ENCODE measurements at regions not wholly inside any gene's neighbourhood (a gene's known extent, or its start where the extent isn't known, plus 50 kb on each side); places are given as distances from the start of the nearest gene placed in this dataset.

- Histone ChIP-seq H3K27ac (ENCODE audit: low read depth, low read length) (no peak overlapping the region), H3K4me1 (ENCODE audit: control insufficient read depth in 1 of 2, insufficient read depth in 2 of 2, low read length in 2 of 2) (no peaks in the 10 kb centered on the region), H3K36me3 (ENCODE audit: control insufficient read depth in 1 of 2, insufficient read depth in 2 of 2, low read length in 2 of 2) (no peaks in the 10 kb centered on the region), H3K27me3 (ENCODE audit: insufficient read depth, low read length) (peaks cover 18% of the 10 kb centered on the region), H2AFZ (ENCODE audit: low read depth, low read length, poor library complexity, severe bottlenecking) (no peak overlapping the region), H3K9me3 (ENCODE audit: control insufficient read depth in 1 of 2, insufficient read depth in 1 of 2, low read depth in 1 of 2, low read length in 2 of 2) (no peaks in the 10 kb centered on the region), H3K4me2 (ENCODE audit: low read length) (no peak overlapping the region), H3K4me3 (replicated peaks in 1 of 2; ENCODE audit: low read depth in 1 of 2, low read length in 2 of 2) (no peak overlapping the region), H3K79me2 (ENCODE audit: insufficient read depth, low read length) (no peaks in the 10 kb centered on the region), H3K9ac (ENCODE audit: low read length) (no peak overlapping the region), H4K20me1 (ENCODE audit: insufficient read depth) (no peaks in the 10 kb centered on the region), H3K9me2 (ENCODE audit: insufficient read depth) (no peaks in the 10 kb centered on the region)
- intact Hi-C loops (cut with micrococcal nuclease) = loop anchor here (2.0 kb wide), 1 partner anchor 1330 kb away; no protein-coding TSS in a partner anchor
- ChIA-PET CTCF (interaction anchor here (0.6 kb wide), 1 partner anchor 54 kb away, joined by 3 read pairs; no protein-coding TSS in a partner anchor), RAD21 (ENCODE audit: low non-redundant PET in 1 of 2, low total read pairs in 2 of 2, uncharacterized antibody in 2 of 2, unreplicated experiment in 2 of 2) (no interaction called here), POLR2A (no interaction called here)
- ATAC-seq (peak; percentile 93), DNase-seq (ENCODE audit: low read depth, low spot score) (peak; percentile 47)
- no TSS peak for BruUV-seq (replicated peaks)
- no peak for TF ChIP-seq ELF1 (IDR thresholded peaks at IDR 0.05; ENCODE audit: borderline replicate concordance, low read depth)
- TF ChIP-seq CBX3 (IDR thresholded peaks at IDR 0.05; ENCODE audit: low read depth) = 0 out of 2 replicates have a peak, but pooled peaks have one; percentile 23
- peak; percentile 59 for TF ChIP-seq RAD21 (IDR thresholded peaks at IDR 0.05; ENCODE audit: low read depth)
- TF ChIP-seq, protein P1, sequence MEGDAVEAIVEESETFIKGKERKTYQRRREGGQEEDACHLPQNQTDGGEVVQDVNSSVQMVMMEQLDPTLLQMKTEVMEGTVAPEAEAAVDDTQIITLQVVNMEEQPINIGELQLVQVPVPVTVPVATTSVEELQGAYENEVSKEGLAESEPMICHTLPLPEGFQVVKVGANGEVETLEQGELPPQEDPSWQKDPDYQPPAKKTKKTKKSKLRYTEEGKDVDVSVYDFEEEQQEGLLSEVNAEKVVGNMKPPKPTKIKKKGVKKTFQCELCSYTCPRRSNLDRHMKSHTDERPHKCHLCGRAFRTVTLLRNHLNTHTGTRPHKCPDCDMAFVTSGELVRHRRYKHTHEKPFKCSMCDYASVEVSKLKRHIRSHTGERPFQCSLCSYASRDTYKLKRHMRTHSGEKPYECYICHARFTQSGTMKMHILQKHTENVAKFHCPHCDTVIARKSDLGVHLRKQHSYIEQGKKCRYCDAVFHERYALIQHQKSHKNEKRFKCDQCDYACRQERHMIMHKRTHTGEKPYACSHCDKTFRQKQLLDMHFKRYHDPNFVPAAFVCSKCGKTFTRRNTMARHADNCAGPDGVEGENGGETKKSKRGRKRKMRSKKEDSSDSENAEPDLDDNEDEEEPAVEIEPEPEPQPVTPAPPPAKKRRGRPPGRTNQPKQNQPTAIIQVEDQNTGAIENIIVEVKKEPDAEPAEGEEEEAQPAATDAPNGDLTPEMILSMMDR (IDR thresholded peaks at IDR 0.05 in 2 of 3, conservative IDR thresholded peaks at IDR 0.05 in 1 of 3; ENCODE audit: borderline replicate concordance in 1 of 3, insufficient read depth in 1 of 3, low read depth in 2 of 3, low read length in 2 of 3) = peak; percentile 23 to 92 (median 91); a peak in 4 of 6 replicates
Measured at GRCh38 chr1:58162952-58163550, 383.5 kb downstream of the OMA1 start.

DNA sequence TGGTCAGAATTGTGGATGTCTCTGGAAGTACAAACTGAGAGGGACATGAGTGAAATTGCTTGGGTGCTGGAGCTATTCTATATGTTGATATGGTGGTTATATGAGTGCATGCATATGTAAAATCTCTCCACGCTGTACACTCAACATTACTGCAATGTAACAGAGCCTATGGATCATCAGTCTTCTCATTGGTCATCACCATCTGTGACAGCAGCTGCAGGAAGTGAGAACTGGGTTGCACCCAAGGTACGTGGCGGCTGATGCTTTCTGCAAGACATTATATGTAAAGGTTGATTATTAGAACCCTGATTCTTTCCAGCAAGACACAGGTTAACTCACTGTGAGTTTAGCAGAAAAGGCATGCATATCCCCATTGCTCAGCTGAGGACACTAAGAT is 387.1 kb downstream of the OMA1 start:
- intact Hi-C loops (cut with micrococcal nuclease) = no loop called here
- BruUV-seq (replicated peaks) = no TSS peak
- ATAC-seq (no peak), DNase-seq (ENCODE audit: low read depth, low spot score) (no peak)
- H3K4me2 ChIP-seq (ENCODE audit: low read length) = no peak overlapping the region
- H3K9ac ChIP-seq (ENCODE audit: low read length) = no peak overlapping the region
- CTCF ChIA-PET = no interaction called here
- H4K20me1 ChIP-seq (ENCODE audit: insufficient read depth) = no peaks in the 10 kb centered on the region
- no peak overlapping the region for H3K4me3 ChIP-seq (replicated peaks in 1 of 2; ENCODE audit: low read depth in 1 of 2, low read length in 2 of 2)
- H2AFZ ChIP-seq (ENCODE audit: low read depth, low read length, poor library complexity, severe bottlenecking) = no peak overlapping the region
- H3K9me3 ChIP-seq (ENCODE audit: control insufficient read depth in 1 of 2, insufficient read depth in 1 of 2, low read depth in 1 of 2, low read length in 2 of 2) = no peaks in the 10 kb centered on the region
- H3K4me1 ChIP-seq (ENCODE audit: control insufficient read depth in 1 of 2, insufficient read depth in 2 of 2, low read length in 2 of 2) = no peaks in the 10 kb centered on the region
- H3K79me2 ChIP-seq (ENCODE audit: insufficient read depth, low read length) = no peaks in the 10 kb centered on the region
- peaks cover 33% of the 10 kb centered on the region for H3K27me3 ChIP-seq (ENCODE audit: insufficient read depth, low read length)
- POLR2A ChIA-PET = no interaction called here
- H3K27ac ChIP-seq (ENCODE audit: low read depth, low read length) = no peak overlapping the region
- RAD21 ChIA-PET (ENCODE audit: low non-redundant PET in 1 of 2, low total read pairs in 2 of 2, uncharacterized antibody in 2 of 2, unreplicated experiment in 2 of 2) = interaction anchor here in 1 of 2 experiments (0.6 kb wide), 1 partner anchor 453 kb away, joined by 3 read pairs; no protein-coding TSS in a partner anchor
- H3K36me3 ChIP-seq (ENCODE audit: control insufficient read depth in 1 of 2, insufficient read depth in 2 of 2, low read length in 2 of 2) = no peaks in the 10 kb centered on the region
- H3K9me2 ChIP-seq (ENCODE audit: insufficient read depth) = no peaks in the 10 kb centered on the region
- TF ChIP-seq CBX3 (IDR thresholded peaks at IDR 0.05; ENCODE audit: low read depth) = no peak
- TF ChIP-seq EGR1 (IDR thresholded peaks at IDR 0.05; ENCODE audit: low read depth) = no peak
- no peak for TF ChIP-seq ZBTB33 (IDR thresholded peaks at IDR 0.05; ENCODE audit: extremely low read depth, insufficient replicate concordance, low read length)
- TF ChIP-seq REST (IDR thresholded peaks at IDR 0.05; ENCODE audit: low read depth) = no peak
- TF ChIP-seq ZNF274 (IDR thresholded peaks at IDR 0.05; ENCODE audit: low read depth, low read length) = no peak
- TF ChIP-seq EZH2phosphoT487 (IDR thresholded peaks at IDR 0.05; ENCODE audit: borderline replicate concordance) = no peak
- TF ChIP-seq ZFX (IDR thresholded peaks at IDR 0.05) = no peak
- no peak for TF ChIP-seq JUND (IDR thresholded peaks at IDR 0.05)
- TF ChIP-seq FOSL1 (IDR thresholded peaks at IDR 0.05; ENCODE audit: low read depth) = no peak
- no peak for TF ChIP-seq POLR2A (IDR thresholded peaks at IDR 0.05; ENCODE audit: borderline replicate concordance, extremely low read depth, insufficient read depth, insufficient read length)
